Glutamatergic neuron (in vitro differentiated cells): ENCODE measurements at regions not wholly inside any gene's neighbourhood (a gene's known extent, or its start where the extent isn't known, plus 50 kb on each side); places are given as distances from the start of the nearest gene placed in this dataset.
"Not testable (repeated sequence)": the region's sequence is repeated elsewhere in the genome, so short reads cannot be mapped to it uniquely, and the experiment has no call there.

ENCODE experiments used
- DNase-seq: peaks from one replicate; pipeline ENCODE4 v3.0.0; 2022
- H3K27ac Mint-ChIP-seq: one replicate; pipeline ENCODE4 v1.8.0; 2020; ENCODE audit warnings: mild to moderate bottlenecking, mixed read lengths, inconsistent platforms; ENCODE audit not compliant: unreplicated experiment
- H3K27me3 Mint-ChIP-seq: one replicate; pipeline ENCODE4 v1.8.0; 2020; ENCODE audit warnings: mild to moderate bottlenecking, moderate library complexity, mixed read lengths, inconsistent platforms; ENCODE audit not compliant: unreplicated experiment
- H3K36me3 Mint-ChIP-seq: one replicate; pipeline ENCODE4 v1.8.0; 2020; ENCODE audit warnings: mild to moderate bottlenecking, mixed read lengths, inconsistent platforms; ENCODE audit not compliant: unreplicated experiment
- H3K4me1 Mint-ChIP-seq: one replicate; pipeline ENCODE4 v1.8.0; 2020; ENCODE audit warnings: mild to moderate bottlenecking, low read depth, mixed read lengths, inconsistent platforms; ENCODE audit not compliant: unreplicated experiment
- H3K4me3 Mint-ChIP-seq: one replicate; pipeline ENCODE4 v1.8.0; 2020; ENCODE audit warnings: mild to moderate bottlenecking, mixed read lengths, inconsistent platforms; ENCODE audit not compliant: unreplicated experiment
- H3K9me3 Mint-ChIP-seq: one replicate; pipeline ENCODE4 v1.8.0; 2020; ENCODE audit warnings: mild to moderate bottlenecking, moderate library complexity, mixed read lengths, inconsistent platforms; ENCODE audit not compliant: unreplicated experiment
- CTCF ChIP-seq: fragments of 200-600 bp; sonication (generic); IDR thresholded peaks from one replicate; pipeline ENCODE4 v1.5.0; 2021; ENCODE audit not compliant: partially characterized antibody, unreplicated experiment

- Mint-ChIP-seq H3K4me1 (no peaks in the 10 kb centered on the region), H3K36me3 (no peaks in the 10 kb centered on the region), H3K27ac (no peak overlapping the region), H3K27me3 (peaks cover 2% of the 10 kb centered on the region), H3K4me3 (no peak overlapping the region), H3K9me3 (no peaks in the 10 kb centered on the region)
- no peak for TF ChIP-seq CTCF
- no peak for DNase-seq
These were observed 401.3 kb upstream of the NDST4 start for GRCh38 chr4:115514675-115515074.

DNA sequence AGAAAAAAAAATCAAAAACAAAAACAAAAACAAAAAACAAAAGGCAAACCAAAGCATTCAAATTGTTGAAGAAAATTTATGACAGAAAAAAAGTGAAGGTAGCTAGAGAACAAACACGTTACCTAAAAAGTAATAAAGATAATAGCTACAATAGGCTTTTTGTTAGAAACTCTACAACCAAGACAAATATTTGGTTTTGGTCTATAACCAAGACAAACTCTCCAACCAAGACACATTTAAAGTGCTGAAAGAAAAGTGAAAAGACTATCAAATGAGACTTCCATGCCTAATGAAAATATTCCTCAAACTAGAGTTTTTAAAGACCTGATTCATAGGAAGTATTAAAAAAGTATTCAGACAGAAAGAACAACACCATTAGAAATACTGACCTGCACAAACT is 391.9 kb upstream of the NDST4 start:
- no peak overlapping the region for H3K4me3 Mint-ChIP-seq
- peaks cover 8% of the 10 kb centered on the region for H3K4me1 Mint-ChIP-seq
- no peaks in the 10 kb centered on the region for H3K36me3 Mint-ChIP-seq
- no peaks in the 10 kb centered on the region for H3K27me3 Mint-ChIP-seq
- H3K9me3 Mint-ChIP-seq: no peaks in the 10 kb centered on the region
- no peak for TF ChIP-seq CTCF
- no peak overlapping the region for H3K27ac Mint-ChIP-seq
- no peak for DNase-seq

- Mint-ChIP-seq H3K27ac (no peak overlapping the region), H3K36me3 (no peaks in the 10 kb centered on the region), H3K27me3 (no peaks in the 10 kb centered on the region), H3K4me3 (no peak overlapping the region), H3K9me3 (no peaks in the 10 kb centered on the region), H3K4me1 (peaks cover 8% of the 10 kb centered on the region)
- no peak for TF ChIP-seq CTCF
- no peak for DNase-seq
These were observed 388.2 kb upstream of the NDST4 start for GRCh38 chr4:115501656-115502055.

DNA sequence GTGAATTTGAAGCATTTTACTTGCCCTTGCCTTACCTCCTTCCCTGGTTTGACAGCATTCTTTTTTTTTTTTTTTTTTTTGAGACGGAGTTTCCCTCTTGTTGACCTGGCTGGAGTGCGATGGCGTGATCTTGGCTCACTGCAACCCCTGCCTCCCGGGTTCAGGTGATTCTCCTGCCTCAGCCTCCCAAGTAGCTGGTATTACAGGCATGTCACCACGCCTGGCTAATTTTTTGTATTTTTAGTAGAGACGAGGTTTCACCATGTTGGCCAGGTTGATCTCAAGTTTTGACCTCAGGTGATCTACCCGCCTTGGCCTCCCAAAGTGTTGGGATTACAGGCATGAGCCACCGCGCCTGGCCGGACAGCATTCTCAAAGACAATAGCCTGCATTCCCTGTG is 380.4 kb upstream of the NDST4 start:
- not testable (repeated sequence) for H3K27ac Mint-ChIP-seq, H3K4me1 Mint-ChIP-seq, H3K9me3 Mint-ChIP-seq, DNase-seq, H3K4me3 Mint-ChIP-seq, H3K36me3 Mint-ChIP-seq, H3K27me3 Mint-ChIP-seq

- no peaks in the 10 kb centered on the region for H3K9me3 Mint-ChIP-seq
- H3K27ac Mint-ChIP-seq: no peak overlapping the region
- no peak for DNase-seq
- H3K4me1 Mint-ChIP-seq: no peaks in the 10 kb centered on the region
- TF ChIP-seq CTCF: no peak
- peaks cover 7% of the 10 kb centered on the region for H3K36me3 Mint-ChIP-seq
- H3K4me3 Mint-ChIP-seq: no peak overlapping the region
- no peaks in the 10 kb centered on the region for H3K27me3 Mint-ChIP-seq
These were observed 378.3 kb upstream of the NDST4 start for GRCh38 chr4:115491686-115492085.

- H3K4me1 Mint-ChIP-seq: peaks cover 4% of the 10 kb centered on the region
- H3K36me3 Mint-ChIP-seq: no peaks in the 10 kb centered on the region
- no peak for DNase-seq
- no peaks in the 10 kb centered on the region for H3K9me3 Mint-ChIP-seq
- H3K4me3 Mint-ChIP-seq: no peak overlapping the region
- TF ChIP-seq CTCF: no peak
- no peak overlapping the region for H3K27ac Mint-ChIP-seq
- no peaks in the 10 kb centered on the region for H3K27me3 Mint-ChIP-seq
These were observed 375.9 kb upstream of the NDST4 start for GRCh38 chr4:115489279-115489678.
